ENCODE measurements at regions not wholly inside any gene's neighbourhood (a gene's known extent, or its start where the extent isn't known, plus 50 kb on each side); places are given as distances from the start of the nearest gene placed in this dataset.
"Not testable (repeated sequence)": the region's sequence is repeated elsewhere in the genome, so short reads cannot be mapped to it uniquely, and the experiment has no call there.

- no peak for DNase-seq
Observed at GRCh38 chr22:22946131-22946530, 58.5 kb downstream of the IGLL5 start.

- no peak for DNase-seq
Observed at GRCh38 chr22:22948651-22949571, 61.3 kb downstream of the IGLL5 start.

GRCh38 chr22:22949953-22950352, 62.3 kb downstream of the IGLL5 start:
- no peak for DNase-seq

GRCh38 chr22:22951035-22951434, 63.4 kb downstream of the IGLL5 start:
- DNase-seq, result no peak

- no peak for DNase-seq
Observed at GRCh38 chr22:22952531-22953280, 65.1 kb downstream of the IGLL5 start.

GRCh38 chr22:22953791-22954190, 66.2 kb downstream of the IGLL5 start:
- DNase-seq, result no peak

- no peak for DNase-seq
Observed at GRCh38 chr22:22954656-22955055, 67.0 kb downstream of the IGLL5 start.

- DNase-seq, result no peak
Observed at GRCh38 chr22:22955276-22955798, 67.7 kb downstream of the IGLL5 start.

- peak; percentile 74 for DNase-seq
Observed at GRCh38 chr22:22955866-22956535, 68.4 kb downstream of the IGLL5 start.

GRCh38 chr22:22957090-22957489, 69.5 kb downstream of the IGLL5 start:
- DNase-seq, result no peak

GRCh38 chr22:22958621-22959020, 71.0 kb downstream of the IGLL5 start:
- no peak for DNase-seq

GRCh38 chr22:22959147-22959827, 71.7 kb downstream of the IGLL5 start:
- DNase-seq, result peak; percentile 82

- DNase-seq, result no peak
Observed at GRCh38 chr22:22960307-22960706, 72.7 kb downstream of the IGLL5 start.

- DNase-seq, result no peak
Observed at GRCh38 chr22:22961574-22961973, 74.0 kb downstream of the IGLL5 start.

GRCh38 chr22:22968366-22968765, 80.8 kb downstream of the IGLL5 start:
- no peak for DNase-seq

GRCh38 chr22:22972605-22973004, 85.0 kb downstream of the IGLL5 start:
- not testable (repeated sequence) for DNase-seq

- DNase-seq, result no peak
Observed at GRCh38 chr22:22973336-22973735, 85.7 kb downstream of the IGLL5 start.

- DNase-seq, result no peak
Observed at GRCh38 chr22:22974156-22974555, 86.5 kb downstream of the IGLL5 start.

- DNase-seq, result no peak
Observed at GRCh38 chr22:22974795-22975580, 87.4 kb downstream of the IGLL5 start.

- no peak for DNase-seq
Observed at GRCh38 chr22:22976033-22976922, 88.7 kb downstream of the IGLL5 start.
